Limb (tissue), 2 donors: ENCODE measurements at regions not wholly inside any gene's neighbourhood (a gene's known extent, or its start where the extent isn't known, plus 50 kb on each side); places are given as distances from the start of the nearest gene placed in this dataset.
A peak's percentile ranks its signal among the peaks of the same experiment; 100 is the strongest.

ENCODE experiments used
- DNase-seq, 2 donors: peaks; one replicate each; pipeline ENCODE4 v3.0.0-alpha.2; 2016; ENCODE audit errors: extremely low spot score in 2 of 2

DNA sequence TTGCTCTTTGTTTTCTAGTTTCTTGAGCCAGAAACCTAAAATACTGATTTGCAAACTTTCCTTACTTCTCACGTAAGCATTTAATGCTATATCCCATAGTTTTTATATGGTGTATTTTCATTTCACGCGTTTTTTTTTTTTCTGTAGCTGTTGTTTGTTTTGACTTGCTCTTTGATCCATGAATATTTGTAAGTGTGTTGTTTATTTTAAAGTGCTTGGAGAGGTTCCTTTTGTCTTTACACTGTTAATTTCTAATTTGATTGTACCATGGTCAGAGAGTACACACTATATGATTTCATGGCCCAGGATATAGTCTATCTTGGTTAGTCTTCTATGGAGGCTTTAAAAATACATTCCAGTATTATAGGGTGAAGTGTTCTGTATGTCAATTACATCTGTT, 84.8 kb upstream of the RNF217 start:
- no peak for DNase-seq

DNA sequence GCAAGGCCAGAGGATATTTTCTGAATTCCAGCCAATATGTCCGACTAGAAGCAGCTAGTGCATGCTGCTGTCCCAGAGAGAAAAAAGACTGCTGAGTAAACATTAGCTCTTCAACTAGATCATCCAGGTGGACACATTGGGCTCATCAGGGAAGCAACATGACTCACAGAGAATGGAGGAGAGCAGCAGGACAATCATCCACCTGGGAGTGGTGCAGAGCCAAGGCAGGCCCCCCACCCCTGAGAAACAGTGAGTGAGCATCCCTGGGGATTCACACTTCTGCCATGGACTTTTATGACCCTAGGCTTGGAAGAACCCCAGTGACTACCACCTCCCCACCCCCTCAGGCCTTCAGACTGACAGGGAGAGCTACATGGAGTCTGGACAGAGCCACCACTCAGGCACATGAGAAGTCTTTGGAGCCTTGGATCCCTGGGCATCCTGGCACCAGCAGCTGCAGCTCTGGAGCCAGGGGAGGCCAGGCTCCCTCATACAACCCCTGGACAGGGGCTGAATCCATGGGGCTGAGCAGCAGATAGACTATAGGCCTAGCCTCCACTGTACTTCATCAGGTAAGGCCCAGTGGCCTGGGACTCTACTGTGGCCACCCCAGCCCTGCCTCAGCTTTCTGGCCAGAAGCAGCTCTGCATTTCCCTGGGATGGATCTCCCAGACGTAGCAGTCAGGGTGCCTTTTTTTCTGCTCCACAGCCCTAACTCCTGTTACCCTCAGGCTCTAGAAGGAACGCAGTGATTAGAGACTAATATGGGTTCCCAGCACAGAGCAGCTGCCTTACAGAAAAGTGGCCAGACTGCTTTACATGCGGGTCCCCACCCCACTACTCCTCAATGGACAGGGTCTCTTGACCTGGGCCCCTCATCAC, 82.9 kb upstream of the RNF217 start:
- DNase-seq, result no peak

DNA sequence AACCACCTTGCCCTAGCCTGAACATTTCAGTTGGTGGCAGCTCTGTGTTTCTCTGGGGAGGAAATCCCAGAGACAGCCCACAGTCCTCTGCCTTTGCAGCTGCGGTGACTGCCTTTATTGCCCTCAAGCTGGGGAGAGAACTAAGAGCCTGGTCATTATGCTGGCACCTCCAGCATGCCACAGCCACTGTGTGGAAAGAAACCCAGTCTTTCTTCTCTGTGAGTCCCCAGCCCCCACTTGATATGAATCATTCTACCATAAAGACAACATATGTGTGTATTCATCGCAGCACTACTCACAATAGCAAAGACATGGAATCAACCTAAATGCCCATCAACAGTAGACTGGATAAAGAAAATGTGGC, 82.3 kb upstream of the RNF217 start:
- DNase-seq, result no peak

DNA sequence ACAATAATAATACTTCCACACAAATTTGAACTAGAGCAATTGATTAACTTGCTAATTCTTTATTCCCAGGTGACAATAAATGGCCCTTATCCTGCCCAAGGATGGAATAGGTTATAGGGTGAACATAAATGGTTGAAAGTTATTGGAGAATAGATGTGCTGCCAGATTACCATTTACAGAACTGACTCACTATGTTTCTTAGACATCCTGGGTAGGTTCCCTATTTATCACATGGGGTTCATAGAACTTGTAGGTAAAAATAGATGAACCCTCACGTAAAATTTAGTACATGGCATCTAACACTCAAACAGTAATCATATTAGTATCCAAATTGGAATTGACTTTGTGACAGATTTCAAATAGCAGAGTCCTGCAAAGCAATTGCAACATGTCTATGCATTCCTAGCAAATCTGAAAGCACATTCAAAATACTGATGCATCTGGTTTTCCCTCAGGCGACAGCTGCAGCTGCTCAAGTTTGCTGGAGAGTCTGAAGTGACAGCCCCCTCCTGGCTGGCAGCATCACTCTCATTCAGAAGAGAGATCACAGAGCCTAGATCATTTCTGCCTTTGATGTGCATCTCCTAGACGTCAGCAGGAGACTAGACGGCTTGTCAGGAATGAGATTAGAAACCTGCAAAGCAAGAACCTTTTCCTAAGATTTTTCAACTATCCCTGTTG, 80.2 kb upstream of the RNF217 start:
- peak; percentile 30 to 38 for DNase-seq

DNA sequence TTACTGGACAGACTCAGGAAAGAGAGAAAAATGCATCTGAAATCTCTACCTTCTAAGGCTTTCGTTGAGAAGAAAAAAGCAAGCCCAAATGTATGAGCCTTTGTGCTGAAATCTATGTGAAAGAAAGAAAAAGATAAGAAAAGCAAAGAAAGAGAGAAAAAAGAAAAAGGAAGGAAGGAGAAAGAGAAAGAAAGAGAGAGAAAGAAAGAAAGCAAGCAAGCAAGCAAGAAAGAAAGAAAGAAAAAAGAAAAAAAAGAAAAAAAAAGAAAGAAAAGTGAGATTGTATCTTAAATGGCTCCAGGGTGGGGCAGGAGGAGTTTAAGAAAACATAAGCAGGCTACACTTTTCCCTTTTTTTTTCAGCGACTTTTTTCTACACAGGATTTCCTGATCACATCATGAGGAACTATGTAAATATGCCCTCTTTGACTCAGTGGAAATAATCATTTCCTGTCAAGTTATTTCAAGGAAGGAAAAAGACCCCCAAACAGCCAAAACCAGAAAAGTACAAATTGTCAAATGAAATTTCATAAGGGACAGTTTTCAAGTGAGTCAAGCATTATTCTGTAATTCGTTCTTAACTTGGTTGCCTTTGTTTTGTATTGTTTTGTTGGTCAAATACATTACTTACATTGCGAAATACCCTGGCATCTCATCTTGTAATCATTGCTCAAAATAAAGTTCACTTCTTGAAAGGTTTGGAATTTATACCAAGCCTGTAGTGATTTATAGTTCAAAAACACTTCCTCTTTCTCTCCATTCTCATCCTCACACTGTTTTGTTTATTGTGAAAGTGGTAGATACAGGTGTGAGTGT, 79.5 kb upstream of the RNF217 start:
- DNase-seq, result no peak

DNA sequence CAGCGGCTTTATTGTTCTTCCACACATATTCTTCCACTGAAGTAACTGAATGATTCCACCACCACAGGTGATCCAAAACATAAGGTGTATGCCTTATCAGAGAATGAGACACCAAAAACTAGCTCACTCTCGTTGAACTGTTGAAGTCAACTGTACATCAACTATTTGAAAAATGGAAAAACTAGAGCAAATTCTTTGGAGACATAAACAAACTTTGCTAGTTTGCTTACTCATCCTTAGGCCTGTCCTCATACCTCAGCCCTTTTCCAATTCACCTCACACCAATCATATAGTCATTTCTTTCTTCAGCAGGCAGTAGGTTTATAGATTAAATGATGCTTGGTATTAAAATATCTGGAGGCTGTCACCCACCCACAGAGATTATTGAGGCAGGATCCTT, 77.1 kb upstream of the RNF217 start:
- no peak for DNase-seq

DNA sequence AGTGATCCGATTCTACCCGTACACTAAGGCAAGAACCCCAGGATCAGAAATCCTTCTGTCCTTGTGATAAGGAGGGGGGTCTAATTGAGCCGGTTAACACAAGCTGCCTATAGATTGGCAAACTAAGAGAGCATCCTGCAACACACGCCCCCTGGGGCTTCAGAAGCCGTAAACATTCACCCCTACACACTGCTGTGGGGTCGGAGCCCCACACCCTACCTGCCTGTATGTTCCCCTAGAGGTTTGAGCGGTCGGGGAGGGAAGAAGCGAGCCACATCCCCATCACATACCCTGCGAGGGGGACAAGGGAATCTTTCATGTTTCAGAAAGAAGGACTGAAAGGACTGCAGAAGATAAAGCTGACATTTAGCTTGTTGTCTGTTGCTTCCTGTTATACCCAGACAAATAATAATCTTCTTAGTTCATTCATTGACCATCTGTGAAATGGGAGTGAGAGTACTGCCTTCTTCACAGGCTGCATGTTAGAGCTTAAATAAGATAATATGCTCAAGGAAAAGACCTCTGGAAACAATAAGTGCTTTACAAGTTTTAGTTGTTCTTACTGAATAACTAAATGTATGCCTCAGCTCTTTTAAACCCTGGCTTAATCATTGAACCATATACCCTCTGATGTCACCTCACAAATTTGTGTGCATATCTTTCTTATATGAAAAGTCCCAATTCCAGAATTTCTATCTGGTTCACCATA, 74.2 kb upstream of the RNF217 start:
- DNase-seq, result no peak

DNA sequence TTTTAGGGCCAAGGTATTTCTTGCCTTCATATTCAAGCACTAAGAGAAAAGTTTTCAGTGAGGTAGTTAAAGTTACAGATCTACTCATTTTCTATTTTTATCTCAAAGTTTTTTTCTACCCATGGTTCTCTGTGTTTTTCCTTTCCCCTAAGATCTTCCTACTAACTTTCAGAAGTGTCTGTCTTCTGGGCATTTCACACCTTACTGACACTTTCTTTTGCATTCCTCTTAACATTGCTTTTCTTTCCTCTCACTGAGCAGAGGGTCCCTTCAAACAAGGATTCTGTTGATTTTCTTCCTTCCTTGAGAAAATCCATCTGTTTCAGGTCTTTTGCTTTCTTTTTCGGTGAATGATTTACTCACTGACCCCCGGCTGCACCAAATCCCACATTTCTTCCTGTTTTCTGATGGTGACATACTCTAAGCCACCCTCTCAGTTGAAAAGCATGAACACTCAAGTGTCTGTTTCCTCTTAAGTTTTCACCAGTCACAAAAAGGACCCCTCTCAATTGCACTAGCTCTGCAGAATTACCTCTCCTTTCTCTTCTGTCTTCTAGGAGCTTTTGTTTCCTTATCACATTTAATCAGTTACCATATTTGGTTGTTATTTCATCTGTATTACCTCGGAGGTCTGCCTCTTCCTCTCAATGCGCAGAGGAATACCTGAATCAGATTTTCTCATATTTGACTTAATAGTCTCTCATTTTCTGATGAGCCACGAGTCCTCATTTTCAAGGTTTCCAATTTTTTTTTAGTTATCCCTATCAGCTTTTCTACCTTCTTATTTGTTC, 73.5 kb upstream of the RNF217 start:
- DNase-seq, result no peak

DNA sequence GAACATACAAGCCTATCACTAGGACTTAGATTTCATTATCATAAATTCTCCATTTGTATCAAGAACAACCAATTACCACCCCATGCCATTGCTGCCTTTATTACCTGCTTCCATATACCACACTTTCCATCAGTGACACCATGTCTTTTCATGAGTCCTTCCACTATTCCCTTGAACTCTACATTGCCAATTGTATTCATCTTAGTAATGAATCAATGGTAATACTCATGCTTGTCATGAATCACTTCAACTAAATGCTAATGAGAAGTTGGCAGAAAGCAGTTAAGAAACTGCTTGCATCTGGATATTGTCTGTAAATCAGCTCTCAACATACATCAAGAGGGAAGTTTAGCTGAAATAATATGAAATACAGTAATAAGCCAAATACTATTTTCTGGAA, 61.2 kb upstream of the RNF217 start:
- no peak for DNase-seq

DNA sequence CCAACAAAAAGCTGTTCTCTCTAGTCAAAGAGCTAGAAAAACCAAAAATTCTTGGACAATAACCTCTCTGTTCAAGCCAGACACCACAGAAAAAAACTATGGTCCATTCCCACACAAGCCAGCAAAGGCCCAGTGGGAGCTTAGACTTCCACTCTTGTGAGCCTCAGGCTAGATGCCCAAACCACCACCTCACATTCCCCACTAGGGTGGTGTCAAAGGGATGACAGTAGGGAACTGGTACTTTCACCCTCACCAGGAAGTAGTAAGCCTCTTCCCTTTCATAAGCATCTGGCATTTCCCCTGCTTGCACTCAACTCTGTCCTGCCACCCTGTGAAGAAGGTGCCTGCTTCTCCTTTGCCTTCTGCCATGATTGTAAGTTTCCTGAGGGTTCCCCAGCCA, 58.4 kb upstream of the RNF217 start:
- DNase-seq, result no peak

DNA sequence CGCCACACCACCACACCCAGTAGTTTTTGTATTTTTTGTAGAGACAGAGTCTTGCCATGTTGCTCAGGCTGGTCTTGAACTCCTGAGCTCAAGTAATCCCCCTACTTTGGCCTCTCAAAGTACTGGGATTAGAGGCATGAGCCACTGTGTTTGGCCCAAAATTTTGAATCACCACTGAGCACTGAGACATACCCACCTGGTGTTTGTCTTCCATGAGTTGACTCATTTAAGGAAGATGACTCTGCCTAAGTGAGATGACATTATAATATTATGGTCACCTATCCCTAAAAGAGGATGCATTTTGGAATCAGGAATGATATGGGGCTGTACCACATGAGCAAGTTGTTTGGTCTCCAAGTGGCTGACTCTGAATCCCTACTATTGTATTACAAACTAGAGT, 54.6 kb upstream of the RNF217 start:
- no peak for DNase-seq
